Activated T-cell treated with anti-CD3 and anti-CD28 coated beads, Interleukin-2, amount 50 U/mL, for 4 hours (primary cell): ENCODE measurements at regions not wholly inside any gene's neighbourhood (a gene's known extent, or its start where the extent isn't known, plus 50 kb on each side); places are given as distances from the start of the nearest gene placed in this dataset.

Experiments
- ATAC-seq, 2 donors: fragments of 200-7000 bp; cut with Tn5 transposase; one replicate each; pipeline ENCODE4 v1.10.0; 2021
- DNase-seq: peaks from one replicate; pipeline ENCODE4 v3.0.0-alpha.2; 2020
- H3K27me3 Mint-ChIP-seq: one replicate; pipeline ENCODE4 v1.8.0; 2021; ENCODE audit warnings: low read depth, mixed read lengths
- H3K36me3 Mint-ChIP-seq: one replicate; pipeline ENCODE4 v1.8.0; 2022; ENCODE audit warnings: mixed read lengths; ENCODE audit not compliant: insufficient read depth
- H3K4me1 Mint-ChIP-seq: one replicate; pipeline ENCODE4 v1.8.0; 2021; ENCODE audit warnings: low read depth, mixed read lengths
- H3K4me3 Mint-ChIP-seq: one replicate; pipeline ENCODE4 v1.8.0; 2021; ENCODE audit warnings: mild to moderate bottlenecking, moderate library complexity, mixed read lengths
- H3K9me3 Mint-ChIP-seq: one replicate; pipeline ENCODE4 v1.8.0; 2021; ENCODE audit warnings: mixed read lengths

DNA sequence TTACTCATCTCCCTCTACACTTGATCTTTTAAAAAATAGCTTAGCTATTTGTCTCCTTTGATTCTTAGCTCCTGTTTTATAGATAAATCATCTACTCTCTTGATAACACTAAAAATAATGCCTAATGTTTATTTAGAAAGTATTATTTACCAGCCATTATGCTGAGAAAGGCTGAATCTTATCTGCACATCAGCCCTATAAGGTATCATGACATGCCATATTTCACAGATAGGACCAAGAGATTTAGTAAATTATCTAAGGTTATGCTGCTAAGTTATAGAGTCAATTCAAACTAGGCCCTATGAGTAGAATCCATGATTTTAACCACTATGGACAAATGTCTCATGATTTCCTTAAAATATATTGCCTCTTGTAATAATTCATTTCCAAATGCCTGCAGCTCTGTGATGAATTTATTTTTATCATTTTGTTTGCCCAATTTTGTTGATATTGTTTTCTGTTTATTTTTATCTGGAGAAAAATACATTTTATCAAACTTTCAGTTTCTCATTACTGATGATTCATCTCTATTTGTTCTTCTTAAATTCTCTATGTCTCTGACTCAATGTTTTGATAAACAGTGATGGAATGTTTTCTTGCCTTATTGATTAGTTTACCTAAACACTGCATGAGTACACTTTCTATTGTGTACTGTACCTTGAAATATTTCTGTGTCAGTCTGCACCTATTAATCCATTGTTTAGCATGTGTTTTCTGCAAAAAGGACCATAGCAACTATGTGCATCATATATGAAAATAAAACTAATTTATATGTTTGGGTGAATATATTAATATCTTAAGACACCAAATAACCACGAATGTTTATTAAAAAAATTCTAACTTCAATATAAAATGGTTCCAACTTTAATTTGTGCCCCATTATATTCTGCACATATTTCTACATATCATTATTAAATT lies 300.8 kb downstream of the CDH9 start:
- Mint-ChIP-seq H3K9me3 (peaks cover 12% of the 10 kb centered on the region), H3K36me3 (no peaks in the 10 kb centered on the region), H3K27me3 (no peaks in the 10 kb centered on the region), H3K4me3 (no peak overlapping the region), H3K4me1 (no peaks in the 10 kb centered on the region)
- DNase-seq (no peak), ATAC-seq (no peak)

DNA sequence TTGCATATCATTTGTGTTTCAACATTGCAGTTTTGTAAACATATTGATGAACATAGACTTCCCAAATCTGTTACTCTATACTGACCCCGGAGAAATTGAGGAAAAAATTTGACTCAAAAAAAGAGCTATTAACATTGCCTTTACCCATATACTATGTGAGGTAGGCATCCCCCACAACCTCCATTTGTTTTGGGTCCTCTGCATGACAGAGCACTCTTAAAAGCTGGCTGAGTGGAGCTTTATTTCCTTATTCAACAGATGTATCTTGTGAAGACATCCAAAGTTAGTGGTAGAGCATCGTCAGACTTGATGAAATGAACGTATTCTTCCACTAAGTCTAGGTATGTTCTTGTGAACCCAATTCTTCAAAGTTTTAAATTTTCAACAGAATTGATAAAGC lies 310.5 kb downstream of the CDH9 start:
- H3K36me3 Mint-ChIP-seq, result no peaks in the 10 kb centered on the region
- H3K4me1 Mint-ChIP-seq, result no peaks in the 10 kb centered on the region
- H3K9me3 Mint-ChIP-seq, result peaks cover 38% of the 10 kb centered on the region
- no peak overlapping the region for H3K4me3 Mint-ChIP-seq
- no peak for DNase-seq
- H3K27me3 Mint-ChIP-seq, result no peaks in the 10 kb centered on the region
- ATAC-seq, result no peak

DNA sequence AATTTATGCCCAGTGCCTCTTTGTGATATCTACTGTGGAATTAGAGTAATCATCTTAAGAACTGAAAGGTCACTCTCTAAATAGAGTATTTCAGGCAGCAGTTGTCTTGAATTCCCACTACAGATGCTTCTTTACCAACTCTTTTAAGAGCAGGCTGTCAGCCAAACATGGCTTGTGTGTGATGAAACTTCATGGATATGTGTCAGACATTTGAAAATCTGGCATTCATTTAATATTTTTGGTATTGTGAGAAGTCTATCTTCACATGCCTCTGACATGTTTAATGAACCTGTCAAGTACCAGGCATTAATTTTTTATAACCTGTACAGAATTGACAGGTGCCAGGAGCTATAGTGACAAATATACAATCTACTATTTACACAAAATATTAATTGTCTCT lies 318.6 kb downstream of the CDH9 start:
- Mint-ChIP-seq H3K27me3 (no peaks in the 10 kb centered on the region), H3K4me3 (no peak overlapping the region), H3K9me3 (peaks cover 18% of the 10 kb centered on the region), H3K36me3 (no peaks in the 10 kb centered on the region), H3K4me1 (no peaks in the 10 kb centered on the region)
- ATAC-seq (no peak), DNase-seq (no peak)

GRCh38 chr5:26700759-26701384 lies 337.5 kb downstream of the CDH9 start:
- no peaks in the 10 kb centered on the region for H3K36me3 Mint-ChIP-seq
- no peaks in the 10 kb centered on the region for H3K4me1 Mint-ChIP-seq
- H3K4me3 Mint-ChIP-seq, result no peak overlapping the region
- ATAC-seq (no peak), DNase-seq (no peak)
- H3K9me3 Mint-ChIP-seq, result peaks cover 5% of the 10 kb centered on the region
- no peaks in the 10 kb centered on the region for H3K27me3 Mint-ChIP-seq

DNA sequence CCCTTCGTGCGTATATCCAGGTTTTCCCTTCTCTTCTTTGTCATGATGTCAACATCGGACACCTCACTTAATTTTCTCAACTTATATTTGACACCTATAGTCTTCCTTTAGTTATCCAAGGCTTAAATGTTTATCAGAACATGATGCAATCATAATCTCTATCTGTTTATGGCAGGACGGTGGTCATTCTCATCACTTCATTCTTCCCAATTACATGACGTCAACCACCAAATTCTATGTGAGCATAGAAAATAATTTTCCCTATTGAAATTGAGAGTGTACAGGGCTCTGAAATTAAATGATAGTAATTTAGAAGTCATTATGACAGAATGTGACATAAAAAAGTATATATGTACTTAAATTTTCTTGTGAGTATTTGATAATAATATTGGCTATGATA lies 345.4 kb downstream of the CDH9 start:
- Mint-ChIP-seq H3K36me3 (no peaks in the 10 kb centered on the region), H3K9me3 (peaks cover 20% of the 10 kb centered on the region), H3K4me3 (no peak overlapping the region), H3K27me3 (no peaks in the 10 kb centered on the region), H3K4me1 (no peaks in the 10 kb centered on the region)
- DNase-seq, result no peak
- no peak for ATAC-seq

GRCh38 chr5:26691486-26691885 lies 346.9 kb downstream of the CDH9 start:
- DNase-seq (no peak), ATAC-seq (no peak)
- no peaks in the 10 kb centered on the region for H3K4me1 Mint-ChIP-seq
- H3K27me3 Mint-ChIP-seq, result no peaks in the 10 kb centered on the region
- H3K4me3 Mint-ChIP-seq, result no peak overlapping the region
- H3K9me3 Mint-ChIP-seq, result peaks cover 19% of the 10 kb centered on the region
- no peaks in the 10 kb centered on the region for H3K36me3 Mint-ChIP-seq

DNA sequence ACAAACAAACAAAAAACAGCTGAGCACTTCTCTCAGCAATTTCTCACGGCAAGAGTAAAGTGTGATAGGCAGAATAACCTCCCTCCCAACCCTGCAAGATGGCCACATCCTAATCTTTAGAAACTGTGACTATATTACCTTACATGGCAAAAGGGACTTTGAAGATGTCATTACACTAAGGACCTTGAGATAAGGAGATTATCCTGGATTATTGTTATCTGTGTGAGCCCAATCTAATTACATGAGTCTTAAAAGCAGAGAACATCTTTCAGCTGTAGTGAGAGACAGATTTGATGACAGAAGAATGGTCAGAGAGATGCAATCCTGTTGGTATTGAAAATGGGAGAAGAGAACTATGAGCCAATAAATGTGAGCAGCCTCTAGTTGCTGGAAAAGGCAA lies 347.9 kb downstream of the CDH9 start:
- peaks cover 14% of the 10 kb centered on the region for H3K9me3 Mint-ChIP-seq
- H3K36me3 Mint-ChIP-seq, result no peaks in the 10 kb centered on the region
- H3K4me1 Mint-ChIP-seq, result no peaks in the 10 kb centered on the region

GRCh38 chr5:26681861-26682260 lies 356.5 kb downstream of the CDH9 start:
- Mint-ChIP-seq H3K4me3 (no peak overlapping the region), H3K36me3 (no peaks in the 10 kb centered on the region), H3K4me1 (no peaks in the 10 kb centered on the region), H3K9me3 (peaks cover 28% of the 10 kb centered on the region), H3K27me3 (no peaks in the 10 kb centered on the region)
- ATAC-seq (no peak), DNase-seq (no peak)

More for the DNA sequence above, 347.9 kb downstream of the CDH9 start:
- Mint-ChIP-seq H3K27me3 (no peaks in the 10 kb centered on the region), H3K4me3 (no peak overlapping the region)
- DNase-seq, result no peak
- ATAC-seq, result no peak

GRCh38 chr5:26674846-26675245 lies 363.5 kb downstream of the CDH9 start:
- DNase-seq (no peak), ATAC-seq (no peak)
- H3K36me3 Mint-ChIP-seq, result no peaks in the 10 kb centered on the region
- no peaks in the 10 kb centered on the region for H3K27me3 Mint-ChIP-seq
- H3K4me3 Mint-ChIP-seq, result no peak overlapping the region
- peaks cover 5% of the 10 kb centered on the region for H3K9me3 Mint-ChIP-seq
- H3K4me1 Mint-ChIP-seq, result no peaks in the 10 kb centered on the region

DNA sequence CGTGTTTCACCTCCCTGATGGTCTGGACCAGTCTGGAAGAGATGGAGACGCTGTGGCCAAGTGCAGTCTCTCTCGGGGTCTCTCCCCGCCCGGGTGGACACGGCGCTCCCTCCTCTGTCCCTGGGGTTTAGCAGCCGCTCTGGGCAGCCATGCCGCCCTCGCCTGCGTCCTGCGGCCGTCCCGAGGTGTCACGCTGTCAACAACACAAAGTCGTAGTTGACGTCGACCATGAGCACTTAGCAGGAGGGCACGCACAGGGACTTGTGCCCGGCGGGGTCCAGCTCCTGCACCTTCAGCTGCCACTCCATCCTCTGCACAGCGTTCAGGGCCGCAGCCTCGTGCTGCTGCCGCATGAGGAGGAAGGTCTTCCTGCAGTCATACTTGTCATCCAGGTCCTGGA lies 368.9 kb downstream of the CDH9 start:
- Mint-ChIP-seq H3K4me3 (no peak overlapping the region), H3K4me1 (no peaks in the 10 kb centered on the region), H3K36me3 (no peaks in the 10 kb centered on the region), H3K27me3 (no peaks in the 10 kb centered on the region), H3K9me3 (no peaks in the 10 kb centered on the region)
- ATAC-seq, result no peak
- no peak for DNase-seq

DNA sequence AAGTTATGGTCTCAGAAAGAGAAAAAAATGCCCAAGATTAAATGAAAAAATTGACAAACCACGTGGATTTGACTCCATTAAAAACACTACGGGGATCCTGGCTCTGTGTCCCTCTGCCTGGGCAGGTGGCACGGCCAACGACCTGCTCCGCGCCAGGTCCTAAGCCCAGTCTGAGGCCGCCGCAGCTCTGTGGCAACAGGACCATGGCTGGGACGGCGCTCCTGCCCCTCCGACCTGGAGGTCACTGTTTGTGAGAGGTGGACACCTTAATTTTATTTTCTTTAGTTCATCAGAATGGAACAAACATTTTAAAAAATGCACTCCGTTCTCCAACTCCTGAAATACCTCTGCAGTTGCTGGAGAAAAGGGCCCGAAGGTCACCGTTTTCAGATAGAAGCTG lies 369.4 kb downstream of the CDH9 start:
- Mint-ChIP-seq H3K36me3 (no peaks in the 10 kb centered on the region), H3K4me3 (no peak overlapping the region), H3K4me1 (no peaks in the 10 kb centered on the region), H3K9me3 (no peaks in the 10 kb centered on the region), H3K27me3 (no peaks in the 10 kb centered on the region)
- no peak for DNase-seq
- no peak for ATAC-seq

DNA sequence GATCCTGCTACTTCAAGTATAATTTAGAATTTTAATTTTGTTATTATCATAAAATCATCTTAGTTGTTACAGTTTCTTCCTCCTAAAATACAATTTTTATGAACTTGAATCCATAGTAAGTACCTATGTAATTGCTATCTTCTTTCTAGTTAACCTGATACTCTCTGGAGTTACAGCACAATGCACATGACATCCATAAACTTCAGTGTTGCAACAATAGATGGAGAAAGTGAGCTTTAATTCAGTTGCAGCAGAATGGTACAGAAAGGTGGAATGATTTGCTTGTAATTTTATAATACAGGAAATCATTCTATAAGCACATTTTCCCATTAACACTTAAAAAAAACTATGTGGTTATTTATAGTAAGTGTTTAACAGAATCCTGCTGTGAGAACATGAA lies 372.0 kb downstream of the CDH9 start:
- H3K9me3 Mint-ChIP-seq, result no peaks in the 10 kb centered on the region
- no peaks in the 10 kb centered on the region for H3K4me1 Mint-ChIP-seq
- ATAC-seq (no peak), DNase-seq (no peak)
- H3K36me3 Mint-ChIP-seq, result no peaks in the 10 kb centered on the region
- no peaks in the 10 kb centered on the region for H3K27me3 Mint-ChIP-seq
- H3K4me3 Mint-ChIP-seq, result no peak overlapping the region

DNA sequence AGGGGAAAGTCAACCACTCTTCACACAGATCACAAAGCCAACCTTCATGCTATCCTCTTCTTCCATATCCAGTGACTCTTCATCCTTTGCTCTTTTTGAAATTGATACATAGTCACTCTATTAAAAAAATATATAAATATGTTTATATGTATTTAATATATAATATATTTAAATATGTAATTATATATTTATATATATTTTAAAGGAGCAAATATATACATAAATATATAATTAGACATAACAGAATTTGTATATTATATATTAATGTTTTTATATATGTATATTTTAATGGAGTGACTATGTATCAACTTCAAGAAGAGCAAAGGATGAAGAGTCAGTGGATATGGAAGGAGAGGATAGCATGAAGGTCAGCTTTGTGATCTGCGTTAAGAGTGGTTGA lies 374.9 kb downstream of the CDH9 start:
- H3K27me3 Mint-ChIP-seq, result no peaks in the 10 kb centered on the region
- DNase-seq, result no peak
- H3K4me1 Mint-ChIP-seq, result no peaks in the 10 kb centered on the region
- H3K9me3 Mint-ChIP-seq, result peaks cover 12% of the 10 kb centered on the region
- ATAC-seq, result no peak
- no peaks in the 10 kb centered on the region for H3K36me3 Mint-ChIP-seq
- no peak overlapping the region for H3K4me3 Mint-ChIP-seq

DNA sequence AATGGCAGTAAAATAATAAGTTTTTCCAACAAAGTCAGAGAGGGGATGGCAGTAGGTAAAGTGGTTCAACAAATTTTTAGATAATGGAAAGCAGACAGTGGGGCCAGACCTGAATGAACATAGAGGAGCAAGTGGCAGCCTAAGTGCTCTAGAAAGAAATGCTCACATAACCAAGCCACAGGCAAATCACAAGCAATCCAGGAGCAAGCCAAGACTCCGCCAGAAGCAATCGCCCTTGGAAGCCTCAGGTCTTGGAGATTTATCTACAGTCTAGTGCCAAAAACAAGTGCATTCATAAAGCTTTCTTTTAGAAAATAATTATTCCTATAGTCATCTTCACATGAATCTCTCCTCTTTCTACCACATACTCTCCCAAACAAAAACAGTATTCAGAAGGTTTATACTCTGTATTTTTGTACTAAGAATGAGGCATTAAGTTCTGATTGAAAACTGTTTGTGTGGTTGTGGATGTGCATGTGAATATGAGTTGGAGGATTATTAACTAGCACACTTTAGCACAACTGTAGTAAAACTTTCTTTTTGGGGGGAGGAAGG lies 375.5 kb downstream of the CDH9 start:
- no peak for DNase-seq
- ATAC-seq, result no peak
- Mint-ChIP-seq H3K27me3 (no peaks in the 10 kb centered on the region), H3K4me3 (no peak overlapping the region), H3K4me1 (no peaks in the 10 kb centered on the region), H3K36me3 (no peaks in the 10 kb centered on the region), H3K9me3 (peaks cover 13% of the 10 kb centered on the region)

DNA sequence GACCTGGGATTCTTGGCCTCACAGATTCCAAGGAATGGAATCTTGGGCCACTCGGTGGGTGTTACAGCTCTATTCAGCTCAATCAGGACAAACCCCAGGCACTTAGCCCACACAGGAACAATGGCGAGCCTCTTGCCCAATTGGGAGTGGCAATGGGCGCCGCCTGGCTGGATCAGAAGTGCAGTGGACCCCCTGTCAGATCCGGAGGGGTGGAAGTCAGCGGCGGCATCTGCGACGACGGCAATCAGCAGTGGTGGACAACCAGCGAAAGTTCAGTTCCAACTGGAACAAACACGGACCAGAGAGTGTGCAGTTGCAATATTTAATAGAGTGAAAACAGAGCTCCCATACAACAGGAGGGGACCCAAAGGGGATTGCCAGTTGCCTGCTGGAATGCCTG lies 378.3 kb downstream of the CDH9 start:
- Mint-ChIP-seq H3K36me3 (no peaks in the 10 kb centered on the region), H3K4me1 (no peaks in the 10 kb centered on the region), H3K4me3 (no peak overlapping the region), H3K27me3 (no peaks in the 10 kb centered on the region), H3K9me3 (peaks cover 28% of the 10 kb centered on the region)
- no peak for ATAC-seq
- DNase-seq, result no peak
